HG02763 (cell line): ENCODE measurements at regions not wholly inside any gene's neighbourhood (a gene's known extent, or its start where the extent isn't known, plus 50 kb on each side); places are given as distances from the start of the nearest gene placed in this dataset.
"Not testable (repeated sequence)": the region's sequence is repeated elsewhere in the genome, so short reads cannot be mapped to it uniquely, and the experiment has no call there.

Experiments used
- ATAC-seq: cut with Tn5 transposase; IDR thresholded peaks from one replicate; pipeline ENCODE4 v1.9.1; 2021; ENCODE audit warnings: mild to moderate bottlenecking, moderate library complexity; ENCODE audit not compliant: unreplicated experiment

- ATAC-seq: no peak
Observed at GRCh38 chrX:13518126-13518525, 51.3 kb upstream of the EGFL6 start.

DNA sequence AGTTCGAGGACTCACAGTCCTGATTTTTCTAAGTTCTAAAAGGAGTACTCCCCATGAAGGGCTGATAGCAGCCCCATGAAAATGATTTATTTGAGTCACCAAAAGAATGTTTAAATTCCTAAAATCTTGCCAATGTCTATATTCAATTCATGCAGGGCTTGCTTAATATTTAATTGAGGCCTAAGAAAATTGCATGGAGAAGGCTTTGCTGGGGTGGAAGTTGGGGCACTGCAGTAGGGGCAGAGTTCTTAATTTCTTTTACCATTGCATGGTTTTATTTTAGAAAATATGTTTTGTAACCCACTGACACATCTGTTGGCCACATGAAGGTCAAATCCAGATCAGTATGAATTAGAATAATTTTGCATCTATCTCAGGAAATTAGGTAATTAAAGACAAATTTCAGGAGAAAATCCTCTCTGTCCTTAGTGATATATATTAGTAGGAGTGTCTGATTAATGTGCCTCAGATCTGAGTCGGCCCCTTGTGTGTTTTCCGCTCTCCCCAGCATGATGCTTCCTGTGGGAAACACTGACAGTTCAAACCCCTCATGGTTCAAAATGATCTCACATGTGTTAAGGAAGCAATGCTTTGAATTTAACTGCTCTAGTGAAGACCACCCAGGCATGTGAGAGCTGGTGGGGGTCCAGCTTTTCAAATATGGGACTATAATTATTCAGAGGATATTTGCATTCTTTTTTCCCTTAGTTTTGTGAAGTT lies 54.0 kb upstream of the EGFL6 start:
- ATAC-seq: no peak

DNA sequence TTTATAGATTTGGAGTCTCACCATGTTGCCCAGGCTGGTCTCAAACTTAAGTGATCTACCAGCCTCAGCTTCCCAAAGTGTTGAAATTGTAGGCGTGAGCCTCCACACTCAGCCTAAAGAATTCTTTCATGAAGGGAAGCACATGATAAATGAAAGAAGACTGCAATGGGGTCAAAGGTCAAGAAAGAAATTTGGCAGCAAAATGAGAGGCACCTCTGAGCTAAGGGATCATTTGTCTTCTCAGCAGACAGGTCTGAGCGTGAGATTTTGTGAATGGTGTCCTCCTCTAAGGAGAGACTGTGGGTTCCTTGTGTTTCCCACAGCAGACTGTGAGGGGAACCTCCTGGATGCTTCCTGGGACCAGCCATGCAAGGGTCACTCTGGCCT lies 57.5 kb upstream of the EGFL6 start:
- no peak for ATAC-seq

DNA sequence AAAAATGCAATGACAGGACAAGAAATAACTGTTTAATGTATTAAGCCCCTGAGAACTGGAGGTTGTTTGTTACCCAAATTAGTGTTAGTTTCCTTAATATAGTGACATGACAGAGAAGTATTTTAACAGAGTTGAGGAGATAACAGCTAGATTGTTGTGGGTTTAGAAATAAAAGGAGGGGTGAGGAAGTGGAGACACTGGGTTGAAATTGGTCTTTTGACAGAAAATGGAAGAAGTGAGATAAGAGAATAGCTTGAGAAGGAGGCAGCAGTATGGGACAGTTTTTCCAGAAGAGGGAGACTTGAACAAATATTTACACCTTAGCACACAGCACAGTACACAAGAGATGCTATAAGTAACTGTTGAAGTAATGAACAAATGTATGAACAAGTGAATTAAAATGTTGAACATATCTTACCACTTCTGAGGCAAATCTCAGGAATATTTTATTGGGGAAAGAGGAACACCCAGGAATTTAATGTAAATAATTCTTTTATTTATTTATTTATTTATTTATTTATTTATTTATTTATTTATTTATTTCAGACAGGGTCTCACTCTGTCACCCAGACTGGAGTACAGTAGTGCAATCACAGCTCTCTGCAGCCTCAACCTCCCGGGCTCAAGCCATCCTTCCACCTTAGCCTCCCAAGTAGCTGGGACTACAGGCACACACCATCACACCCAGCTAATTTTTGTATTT lies 58.0 kb upstream of the EGFL6 start:
- no peak for ATAC-seq

GRCh38 chrX:13507893-13508292 lies 61.5 kb upstream of the EGFL6 start:
- ATAC-seq: no peak

GRCh38 chrX:13506574-13506973 lies 62.8 kb upstream of the EGFL6 start:
- ATAC-seq: no peak

DNA sequence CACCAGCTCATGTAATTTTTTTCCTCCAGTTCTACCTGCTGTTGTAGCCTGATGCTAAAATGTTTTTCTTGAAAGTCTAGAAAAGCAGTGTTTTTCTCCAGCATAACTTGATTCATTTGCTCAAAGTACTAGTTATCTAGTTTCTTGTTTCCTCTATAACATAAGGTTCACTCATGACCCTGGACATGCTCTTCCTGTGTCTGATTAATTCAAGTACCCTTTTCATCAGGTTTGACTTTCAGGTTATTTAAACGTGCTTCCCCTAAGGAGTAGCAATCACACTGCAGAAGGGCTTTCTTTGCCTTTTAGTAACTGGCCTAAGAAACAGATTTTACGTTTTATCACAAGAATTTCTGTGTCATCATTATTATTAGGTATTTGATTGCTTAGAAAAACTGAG lies 66.8 kb upstream of the EGFL6 start:
- no peak for ATAC-seq

GRCh38 chrX:13499736-13500135 lies 69.7 kb upstream of the EGFL6 start:
- no peak for ATAC-seq

DNA sequence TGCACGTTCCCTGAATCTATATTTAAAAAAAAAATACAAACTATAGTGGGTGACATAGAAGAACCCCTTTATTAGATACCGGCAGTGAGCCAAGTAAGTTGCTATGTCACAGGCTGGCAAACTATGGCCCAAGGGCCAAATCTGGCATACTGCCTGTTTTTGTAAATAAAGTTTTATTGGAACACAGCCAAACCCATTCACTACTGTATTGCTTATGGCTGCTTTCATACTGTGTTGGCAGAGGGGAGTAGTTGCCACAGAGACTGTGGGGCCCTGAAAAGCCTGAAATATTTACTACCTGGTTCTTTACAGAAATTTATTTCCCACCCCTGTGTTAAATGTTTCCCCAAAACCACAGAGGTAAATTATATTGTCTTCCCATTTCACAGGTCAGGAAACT lies 71.2 kb upstream of the EGFL6 start:
- no peak for ATAC-seq

DNA sequence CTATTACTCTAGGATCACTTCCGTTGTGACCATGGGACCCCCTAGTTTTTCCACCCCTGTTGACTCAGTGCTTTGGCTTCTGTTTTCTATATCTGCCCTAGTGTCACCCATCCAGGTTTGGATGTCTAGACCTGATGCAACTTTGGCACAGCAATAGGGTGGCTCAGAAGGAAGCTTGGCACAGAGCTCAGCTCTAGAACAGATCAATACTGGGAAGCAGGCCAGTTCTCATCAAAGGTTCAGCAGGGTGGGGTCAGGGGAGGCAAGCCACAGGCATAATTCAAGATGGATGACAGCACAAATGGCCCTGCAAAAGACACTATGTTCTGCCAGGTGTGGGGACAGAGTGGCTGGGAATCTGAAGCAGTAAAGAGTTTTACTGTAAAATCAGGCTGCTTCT lies 74.2 kb upstream of the EGFL6 start:
- ATAC-seq: no peak

DNA sequence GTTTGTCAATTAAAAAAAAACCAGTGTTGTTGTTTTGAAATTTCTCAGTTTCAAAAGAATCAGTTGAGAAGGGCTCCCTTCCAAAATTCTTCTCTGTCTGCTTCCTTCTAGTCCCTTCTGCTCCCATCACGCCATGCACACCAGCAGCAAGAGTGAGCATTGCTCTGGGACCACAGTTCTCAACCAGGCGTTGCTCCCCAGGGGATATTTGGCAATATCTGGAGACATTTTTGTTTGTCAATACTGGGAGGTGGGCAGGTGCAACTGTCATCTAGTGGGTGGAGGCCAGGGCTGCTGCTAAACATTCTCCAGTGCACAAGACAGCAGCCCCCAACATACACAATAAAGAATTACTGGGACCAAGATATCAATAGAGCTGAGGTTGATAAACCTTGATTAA lies 74.8 kb upstream of the EGFL6 start:
- no peak for ATAC-seq

- ATAC-seq: no peak
Observed at GRCh38 chrX:13493659-13494058, 75.7 kb upstream of the EGFL6 start.

DNA sequence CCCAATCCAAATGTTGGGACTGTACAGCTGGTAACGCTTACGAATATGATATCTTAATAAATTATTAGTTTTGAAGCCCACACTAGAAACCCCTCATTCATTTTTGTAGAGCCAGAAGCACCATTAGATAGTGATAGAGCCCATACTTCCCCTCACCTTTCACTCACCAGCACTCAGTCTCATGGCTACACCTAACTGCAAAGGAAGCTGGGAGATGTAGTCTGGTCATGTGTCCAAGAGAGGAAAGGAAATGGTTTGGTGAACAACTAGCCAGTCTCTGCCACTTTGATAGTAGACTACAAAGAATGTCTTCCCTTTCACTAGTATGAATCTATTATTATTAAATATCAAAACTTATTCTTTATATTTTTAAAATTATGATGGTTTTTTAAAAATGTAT lies 77.1 kb upstream of the EGFL6 start:
- ATAC-seq: no peak

GRCh38 chrX:13491061-13491460 lies 78.3 kb upstream of the EGFL6 start:
- ATAC-seq: no peak

DNA sequence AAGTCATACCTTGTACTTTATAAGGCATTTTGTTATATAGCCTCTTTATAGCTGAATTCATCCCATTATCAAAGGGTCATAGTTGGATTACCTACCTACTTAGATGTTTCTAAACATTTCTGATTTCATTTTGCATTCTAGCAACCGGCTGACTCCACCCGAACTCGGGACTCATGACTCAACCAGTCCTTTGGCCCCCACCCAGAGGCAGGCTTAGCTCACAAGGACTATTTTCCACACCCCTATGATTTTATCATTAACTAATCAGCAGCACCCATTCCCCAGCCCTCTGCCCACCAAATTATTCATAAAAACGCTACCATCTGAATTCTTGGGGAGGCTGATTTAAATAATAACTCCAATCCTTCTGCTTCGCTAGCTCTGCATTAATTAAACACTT lies 79.9 kb upstream of the EGFL6 start:
- no peak for ATAC-seq

- no peak for ATAC-seq
Observed at GRCh38 chrX:13487731-13488505, 81.5 kb upstream of the EGFL6 start.

DNA sequence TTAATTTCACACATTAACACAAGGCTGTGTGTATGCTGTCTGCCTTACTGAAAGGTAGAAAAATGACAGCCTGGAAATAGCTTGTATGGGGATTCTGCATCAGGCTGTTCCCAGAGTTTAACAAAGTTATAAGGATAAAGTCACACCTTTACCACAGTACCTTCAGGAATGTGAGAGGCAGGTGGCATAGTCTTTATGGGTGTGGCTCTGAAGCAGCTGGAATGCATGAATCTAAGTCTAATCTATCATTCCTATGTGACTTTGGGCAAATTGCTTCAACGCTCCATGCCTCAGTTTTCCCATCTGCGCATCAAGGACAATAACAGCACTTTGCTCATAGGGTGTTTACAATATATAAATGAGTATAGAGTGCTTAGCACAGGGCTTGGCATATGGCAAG lies 84.2 kb upstream of the EGFL6 start:
- ATAC-seq: no peak

GRCh38 chrX:13483773-13484172 lies 85.6 kb upstream of the EGFL6 start:
- ATAC-seq: no peak

DNA sequence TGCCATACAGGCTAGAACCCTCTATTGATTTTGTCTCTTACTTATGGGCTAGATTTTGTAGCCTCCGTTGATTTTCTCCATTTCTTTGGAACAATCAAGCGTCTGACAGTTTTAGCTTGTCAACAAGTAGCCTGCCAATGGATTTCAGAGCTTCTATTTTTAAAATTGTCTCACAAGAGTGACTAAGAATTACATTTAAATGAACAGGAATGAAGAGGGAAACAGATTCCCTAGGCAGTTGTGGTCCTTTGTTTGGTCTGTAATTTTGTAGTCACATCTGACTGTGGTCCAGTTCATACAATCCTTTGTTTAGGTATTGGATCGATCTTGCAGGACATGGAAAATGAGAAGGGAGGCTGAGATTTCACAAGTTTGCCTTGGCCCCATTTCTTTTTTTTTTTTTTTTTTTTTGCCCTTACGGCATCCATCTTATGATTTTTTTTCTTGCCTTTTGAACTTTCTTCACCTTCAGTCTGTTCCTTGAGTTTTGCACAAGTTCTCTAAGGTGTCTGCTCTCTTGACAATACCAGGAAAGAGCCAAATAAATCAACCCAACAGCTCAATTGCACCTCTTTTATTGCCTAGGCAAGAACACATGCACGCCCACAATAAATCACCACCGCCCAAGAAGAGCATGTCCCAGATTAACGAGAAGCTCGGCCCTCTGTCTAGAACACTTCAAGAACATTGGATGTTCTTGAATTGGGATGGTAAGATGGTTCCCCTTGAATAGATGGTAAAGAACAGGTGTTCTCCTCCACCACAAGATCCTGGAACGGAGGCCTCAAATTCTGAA lies 86.5 kb upstream of the EGFL6 start:
- ATAC-seq: no peak

GRCh38 chrX:13480780-13481179 lies 88.6 kb upstream of the EGFL6 start:
- ATAC-seq: not testable (repeated sequence)

DNA sequence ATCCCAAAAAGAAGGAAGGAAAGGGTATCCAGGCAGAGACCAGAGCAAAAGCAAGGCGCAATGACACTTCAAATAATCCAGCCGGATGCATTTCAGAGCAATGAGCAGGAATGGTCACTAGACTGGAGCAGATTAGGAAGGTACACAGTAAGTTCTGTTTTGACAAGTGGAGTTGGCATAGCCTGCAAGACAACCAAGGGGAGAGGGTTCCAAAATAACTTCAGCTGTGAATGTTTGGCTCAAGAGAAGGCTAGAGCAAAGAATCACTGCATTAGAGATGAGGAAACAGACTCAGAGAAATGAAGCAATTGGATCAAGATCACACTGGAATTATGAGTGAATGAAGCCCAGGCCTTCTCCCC lies 90.0 kb upstream of the EGFL6 start:
- ATAC-seq: no peak
